ENCODE measurements at regions not wholly inside any gene's neighbourhood (a gene's known extent, or its start where the extent isn't known, plus 50 kb on each side); places are given as distances from the start of the nearest gene placed in this dataset.

DNA sequence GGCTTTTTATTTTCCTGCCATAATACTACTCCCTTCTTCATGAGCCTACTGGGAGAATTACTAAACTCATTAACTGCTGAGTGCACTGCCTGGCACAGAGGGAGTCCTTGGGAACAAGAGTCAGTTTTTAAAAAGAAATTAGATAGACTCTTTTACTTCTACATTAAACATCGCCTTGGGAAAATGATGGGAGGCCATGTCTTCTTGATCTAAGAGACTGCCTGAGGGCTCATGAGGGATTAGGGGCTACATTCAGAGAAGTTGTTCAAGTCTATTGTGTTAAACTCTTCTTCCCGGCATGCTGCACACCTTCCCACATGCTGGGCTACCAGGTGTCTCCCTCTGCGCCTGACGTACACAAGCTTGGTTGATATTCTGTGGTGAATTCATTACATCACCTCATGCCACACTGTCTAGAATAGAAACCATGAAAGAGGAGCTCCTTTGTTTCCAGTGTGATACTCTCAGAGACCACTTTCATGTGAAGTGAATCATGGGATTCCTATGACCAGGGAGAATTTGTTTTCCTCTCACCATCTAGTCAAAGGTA, 1422.3 kb downstream of the AACS start:
- no peak for FAIRE-seq

- FAIRE-seq, result no peak
Measured at GRCh38 chr12:126488806-126489205, 1423.6 kb downstream of the AACS start.

DNA sequence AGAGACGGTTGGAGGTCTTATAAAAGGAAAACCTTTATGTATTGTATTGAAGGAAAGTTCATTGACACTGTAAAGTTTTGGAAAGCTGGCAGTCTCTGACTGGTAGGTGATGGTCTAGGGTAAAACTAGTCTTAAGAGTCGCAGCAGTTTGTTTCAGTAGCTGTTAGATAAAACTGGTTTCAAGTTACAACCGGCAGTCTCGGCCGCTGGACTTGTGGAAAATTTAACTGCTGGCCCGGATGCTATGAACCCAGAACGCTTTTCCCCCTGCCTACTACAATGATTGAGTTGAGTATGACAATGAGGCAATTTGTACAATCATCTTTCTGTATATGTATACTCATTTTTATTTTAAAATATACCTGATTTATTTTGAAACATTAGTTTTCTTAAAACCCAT, 1426.9 kb downstream of the AACS start:
- no peak for FAIRE-seq

DNA sequence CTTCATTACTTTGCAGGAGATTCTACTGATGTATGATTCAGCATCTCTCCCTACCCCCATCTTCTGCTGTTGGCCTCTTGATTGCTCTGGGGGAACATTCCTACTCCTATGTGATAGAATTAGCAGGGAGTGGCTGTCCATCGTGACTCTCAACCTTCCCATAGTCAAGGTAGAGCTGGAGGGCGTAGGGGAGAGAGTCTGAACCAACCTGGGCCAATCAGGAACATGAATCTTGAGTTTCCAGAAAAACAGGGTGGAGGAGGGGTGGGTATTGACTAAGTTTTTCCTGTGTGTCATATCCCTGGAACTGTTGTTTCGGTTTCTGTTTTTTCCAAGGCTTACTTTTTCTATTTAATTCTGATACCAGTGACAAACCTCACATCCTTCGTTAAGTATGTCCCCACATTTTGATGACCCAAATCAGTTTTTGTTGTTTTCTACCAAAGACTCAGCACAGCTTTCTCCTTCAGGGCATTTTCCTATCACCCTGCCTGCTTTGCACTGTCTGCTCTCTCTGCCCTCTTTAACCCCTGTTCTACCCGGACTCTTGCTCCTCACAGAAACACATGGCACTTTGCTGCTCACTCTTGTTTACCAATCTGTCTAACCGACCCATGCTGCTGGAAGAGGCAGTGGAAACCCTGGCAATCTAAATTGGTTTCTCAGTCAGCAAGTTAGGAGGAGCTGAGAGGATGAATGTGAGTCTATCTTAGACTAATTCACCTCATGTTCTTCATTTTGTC, 1428.3 kb downstream of the AACS start:
- no peak for FAIRE-seq

- FAIRE-seq, result no peak
Measured at GRCh38 chr12:126496201-126496600, 1431.0 kb downstream of the AACS start.

GRCh38 chr12:126506426-126507182, 1441.4 kb downstream of the AACS start:
- FAIRE-seq, result no peak

GRCh38 chr12:126507231-126507630, 1442.0 kb downstream of the AACS start:
- no peak for FAIRE-seq

GRCh38 chr12:126509572-126509971, 1444.3 kb downstream of the AACS start:
- FAIRE-seq, result no peak

- FAIRE-seq, result no peak
Measured at GRCh38 chr12:126510630-126511029, 1445.4 kb downstream of the AACS start.

DNA sequence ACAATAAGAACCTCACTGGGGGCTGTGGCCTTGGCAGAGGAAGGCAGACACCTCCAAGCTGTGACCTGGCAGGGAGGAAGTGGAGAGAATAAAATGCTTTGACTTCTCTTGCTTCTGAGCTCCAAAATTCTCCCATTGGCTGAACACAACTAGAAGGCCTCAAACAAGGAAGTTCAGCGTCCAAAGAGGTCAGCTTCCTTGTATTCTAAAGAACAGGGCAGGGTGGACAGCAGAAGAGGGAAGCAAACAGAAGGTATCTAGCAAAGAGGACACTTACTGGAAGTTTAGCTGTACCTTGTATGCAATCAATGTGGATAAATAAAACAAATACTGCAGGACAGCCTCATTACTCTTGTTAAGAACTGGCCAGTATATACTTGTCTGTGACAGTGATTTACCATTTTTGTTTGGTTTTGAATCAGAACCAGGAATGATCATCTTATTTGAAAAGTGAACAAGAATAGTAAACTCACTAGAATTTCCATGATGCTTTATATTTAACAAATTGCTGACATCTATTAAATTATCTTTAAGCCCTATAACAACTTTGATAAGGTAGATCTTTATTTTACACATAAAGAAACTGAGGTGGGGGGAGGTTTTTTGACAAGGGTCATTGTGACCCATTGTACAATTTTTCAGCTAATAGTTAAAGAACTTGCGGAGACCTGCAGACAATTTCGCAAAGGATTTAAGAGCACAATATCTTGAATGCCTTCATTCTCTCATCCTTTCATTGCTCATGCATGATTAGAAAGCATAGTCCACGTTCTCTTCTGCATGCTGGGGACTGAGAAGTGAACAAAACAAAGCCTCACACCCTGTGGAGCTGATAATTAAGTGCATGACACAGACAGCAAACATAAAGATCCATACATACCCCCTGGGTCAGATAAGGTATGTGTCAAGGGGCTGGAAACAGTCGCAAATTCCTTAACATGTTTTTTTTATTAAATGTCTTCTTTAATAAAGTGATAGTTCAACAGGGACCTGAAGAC, 1448.0 kb downstream of the AACS start:
- no peak for FAIRE-seq

DNA sequence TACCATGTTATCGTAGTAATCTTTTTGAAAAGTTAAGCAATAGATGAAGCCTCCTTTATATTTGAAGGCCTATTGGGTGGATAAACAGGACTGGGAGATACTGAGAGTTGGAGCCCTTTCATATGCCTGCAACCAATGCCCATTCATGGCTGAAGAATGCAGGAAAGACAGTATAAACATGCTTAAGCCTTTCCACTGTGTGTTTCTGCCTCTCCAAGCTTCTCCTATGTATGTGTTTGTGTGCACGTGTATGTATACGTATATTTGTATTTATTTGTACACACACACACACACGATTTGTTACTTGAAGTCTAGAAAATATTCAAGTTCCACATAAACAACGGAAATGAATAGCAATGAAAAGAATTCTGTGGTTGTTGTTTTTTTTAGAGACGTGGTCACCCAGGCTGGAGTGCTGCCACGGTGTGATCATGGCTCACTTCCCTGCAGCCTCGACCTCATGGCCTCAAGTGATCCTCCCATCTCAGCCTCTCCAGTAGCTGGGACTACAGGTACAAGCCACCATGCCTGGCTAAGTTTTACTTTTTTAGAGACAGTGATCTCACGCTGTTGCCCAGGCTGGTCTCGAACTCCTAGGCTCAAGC, 1453.5 kb downstream of the AACS start:
- no peak for FAIRE-seq

GRCh38 chr12:126519833-126520232, 1454.6 kb downstream of the AACS start:
- no peak for FAIRE-seq

DNA sequence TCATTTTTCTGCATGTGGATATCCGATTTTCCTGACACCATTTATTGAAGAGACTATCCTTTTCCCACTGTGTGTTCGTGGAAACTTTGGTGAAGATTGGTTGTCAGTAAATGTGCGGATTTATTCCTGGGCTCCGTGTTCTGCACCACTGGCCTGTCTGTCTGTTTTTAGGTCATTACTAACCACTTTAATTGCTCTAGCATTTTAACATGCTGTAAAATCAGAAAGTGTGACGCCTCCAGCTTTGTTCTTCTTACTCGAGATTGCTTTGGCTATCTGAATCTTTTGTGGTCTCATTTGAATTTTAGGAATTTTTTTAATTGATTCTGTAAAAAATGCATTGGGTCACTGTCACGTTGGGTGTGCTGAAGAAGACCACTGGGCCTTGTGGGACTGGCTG, 1458.7 kb downstream of the AACS start:
- no peak for FAIRE-seq

DNA sequence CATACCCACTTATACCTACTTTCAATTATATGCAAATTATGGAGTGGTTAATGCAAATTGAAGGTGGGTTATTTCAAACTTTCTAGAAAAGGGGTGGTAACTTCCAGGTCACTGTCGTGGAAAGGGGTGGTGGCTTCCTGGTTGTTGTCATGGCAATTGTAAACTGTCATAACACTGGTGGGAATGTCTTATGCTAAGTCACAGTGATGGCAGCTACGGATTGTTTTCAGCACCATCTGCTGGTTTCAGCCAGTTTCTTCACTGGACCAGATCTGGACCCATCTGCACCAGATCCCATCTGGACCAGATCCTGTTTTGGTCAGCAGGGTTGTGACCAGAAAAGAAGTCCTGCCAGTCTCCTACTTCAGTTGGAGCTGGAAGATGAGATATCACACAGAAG, 1469.3 kb downstream of the AACS start:
- FAIRE-seq, result no peak

GRCh38 chr12:126534942-126535341, 1469.7 kb downstream of the AACS start:
- FAIRE-seq, result no peak

DNA sequence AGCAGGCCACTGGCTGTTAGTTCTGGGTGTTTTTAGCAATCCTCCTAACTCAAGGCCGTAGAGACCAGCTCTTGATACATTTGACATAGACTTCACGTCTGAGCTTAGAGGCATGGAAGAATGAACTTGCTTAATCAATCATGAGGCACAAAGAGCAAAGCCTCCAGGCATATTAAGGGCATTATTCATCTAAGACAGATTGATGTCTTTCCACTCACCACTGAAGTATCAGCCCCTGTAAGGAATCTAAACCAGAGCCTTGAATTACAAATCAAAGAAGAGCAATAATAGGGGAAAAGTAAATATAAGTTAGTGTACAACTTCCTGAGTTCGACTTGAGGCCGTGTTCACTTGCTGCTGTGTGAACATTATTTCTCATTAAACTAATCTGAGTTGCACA, 1470.7 kb downstream of the AACS start:
- no peak for FAIRE-seq

GRCh38 chr12:126537961-126538530, 1472.8 kb downstream of the AACS start:
- no peak for FAIRE-seq

- no peak for FAIRE-seq
Measured at GRCh38 chr12:126538888-126539287, 1473.7 kb downstream of the AACS start.

DNA sequence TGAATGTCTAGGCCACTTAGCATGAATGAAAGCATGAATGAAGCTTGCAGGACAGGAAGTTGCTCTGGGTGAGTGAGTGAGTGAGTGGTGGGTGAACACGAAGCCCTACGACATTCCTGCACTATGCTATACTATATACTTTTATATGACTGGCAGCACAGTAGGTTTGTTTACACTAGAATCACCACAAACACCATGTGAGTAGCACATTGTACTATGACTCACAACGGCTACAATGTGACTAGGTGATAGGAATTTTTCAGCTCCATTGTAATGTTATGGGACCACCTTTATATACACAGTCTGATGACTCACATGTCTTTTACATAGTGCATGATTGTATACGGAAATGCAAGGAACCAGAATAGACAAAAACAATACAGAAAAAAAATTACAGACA, 1480.2 kb downstream of the AACS start:
- FAIRE-seq, result no peak

GRCh38 chr12:126547905-126548304, 1482.7 kb downstream of the AACS start:
- FAIRE-seq, result no peak

DNA sequence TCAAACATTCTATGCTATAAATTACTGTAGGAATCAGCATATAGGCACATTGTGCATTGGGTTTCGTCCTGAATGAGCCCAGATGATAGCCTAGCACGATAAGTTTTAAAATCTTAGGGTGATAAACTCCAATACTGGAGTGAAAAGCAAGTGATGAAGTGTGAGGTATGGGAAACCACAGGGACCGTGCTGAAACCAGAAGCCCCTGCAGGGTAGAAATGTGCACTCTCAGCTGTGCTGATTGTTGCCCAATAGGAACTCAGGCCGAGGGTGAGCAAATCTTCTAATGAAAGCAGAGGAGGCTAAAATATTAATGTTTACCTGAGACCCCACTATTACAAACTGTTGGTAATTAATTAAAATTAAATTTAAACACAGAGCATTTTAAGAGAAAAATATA, 1486.6 kb downstream of the AACS start:
- FAIRE-seq, result no peak

DNA sequence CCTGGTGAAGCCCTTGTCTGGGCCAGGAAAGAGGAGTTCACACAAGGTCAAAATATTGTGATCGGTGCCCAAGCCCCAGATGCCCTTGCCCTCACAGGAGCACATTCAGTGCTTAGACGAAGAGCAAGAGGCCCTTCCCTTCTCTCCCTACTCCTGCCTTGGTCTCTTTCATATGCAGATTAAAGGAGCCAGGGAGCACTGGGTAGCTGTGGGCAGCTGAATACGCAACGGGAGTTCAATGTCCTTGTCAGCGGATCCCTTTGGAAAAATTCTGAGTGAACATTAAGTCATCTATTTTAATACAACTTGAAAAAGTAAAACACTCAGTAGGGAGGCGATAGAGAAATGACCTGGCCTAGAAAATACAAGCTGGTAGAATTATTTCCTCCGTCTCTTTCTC, 1489.4 kb downstream of the AACS start:
- FAIRE-seq, result no peak
